ENCODE measurements at regions not wholly inside any gene's neighbourhood (a gene's known extent, or its start where the extent isn't known, plus 50 kb on each side); places are given as distances from the start of the nearest gene placed in this dataset.

GRCh38 chr15:62307551-62307950, 142.5 kb upstream of the C2CD4B start:
- TF ChIP-seq CTCF (IDR thresholded peaks at IDR 0.05; ENCODE audit: insufficient read depth, low read depth, low read length): no peak
- no peak for TF ChIP-seq EZH2 (IDR thresholded peaks at IDR 0.05; ENCODE audit: insufficient read depth, low read length)
